HCT116 (cell line): ENCODE measurements at regions not wholly inside any gene's neighbourhood (a gene's known extent, or its start where the extent isn't known, plus 50 kb on each side); places are given as distances from the start of the nearest gene placed in this dataset.

ENCODE experiments used
- ATAC-seq: fragments of 200-7000 bp; cut with Tn5 transposase; 2 replicates; pipeline ENCODE4 v1.9.1; 2020; ENCODE audit warnings: mild to moderate bottlenecking, moderate library complexity
- BruUV-seq: library from RNA; stranded (reverse); fragments of 400-500 nt; replicated peaks from 2 replicates; lab custom pipeline; 2021; lab: Mats Ljungman, UMichigan
- CTCF ChIA-PET: fragments of 300-600 bp; sonication (Branson Sonifier 250); formaldehyde crosslinking; loops from one replicate; lab custom pipeline; 2021; ENCODE audit warnings: antibody characterized with exemption; lab: Charles Lee
- POLR2A ChIA-PET: fragments of 300-600, 350-600 bp; sonication (Branson Sonifier 250); formaldehyde crosslinking; loops from one replicate; lab custom pipeline; 2021; ENCODE audit warnings: antibody characterized with exemption; lab: Charles Lee
- RAD21 ChIA-PET, 2 experiments: fragments of 300-600 bp; sonication (Branson Sonifier 250); formaldehyde crosslinking; loops; one replicate each; lab custom pipeline; 2023; ENCODE audit warnings: low total read pairs in 2 of 2; ENCODE audit not compliant: uncharacterized antibody in 2 of 2, unreplicated experiment in 2 of 2, low non-redundant PET in 1 of 2; lab: Charles Lee
- DNase-seq: peaks from one replicate; pipeline ENCODE4 v3.0.0-alpha.2; 2010; ENCODE audit warnings: low read depth, low spot score
- H2AFZ ChIP-seq: fragments of 200-600 bp; shearing (Covaris generic), sonication (generic); 2 replicates; pipeline ENCODE4 v1.6.1; 2017; ENCODE audit warnings: low read depth, mixed run types, mixed read lengths, antibody characterized with exemption, low read length; ENCODE audit not compliant: poor library complexity, severe bottlenecking
- H3K27ac ChIP-seq: 2 replicates; pipeline ENCODE4 v1.5.1; 2012; ENCODE audit warnings: low read depth, low read length
- H3K27me3 ChIP-seq: fragments of 200-600 bp; sonication (generic); 2 replicates; pipeline ENCODE4 v1.6.1; 2016; ENCODE audit warnings: mixed run types, low read length, mixed read lengths; ENCODE audit not compliant: insufficient read depth
- H3K36me3 ChIP-seq, 2 experiments: fragments of 200-500 bp in 1 of 2; fragments of 200-600 bp in 1 of 2; sonication (Bioruptor generic) in 1 of 2; sonication (generic) in 1 of 2; 2 replicates each; pipeline versions ENCODE4 v1.5.1 to v1.6.1; 2014 to 2016; ENCODE audit warnings: low read length in 2 of 2, inconsistent platforms in 1 of 2, mixed read lengths in 1 of 2, mixed run types in 1 of 2; ENCODE audit not compliant: insufficient read depth in 2 of 2, control insufficient read depth in 1 of 2
- H3K4me1 ChIP-seq, 2 experiments: fragments of 200-600 bp in 1 of 2; sonication (generic) in 1 of 2; 2 replicates each; pipeline versions ENCODE4 v1.5.1 to v1.6.1; 2012 to 2017; ENCODE audit warnings: low read length in 2 of 2, inconsistent platforms in 1 of 2, mild to moderate bottlenecking in 1 of 2, mixed read lengths in 1 of 2, mixed run types in 1 of 2, moderate library complexity in 1 of 2; ENCODE audit not compliant: insufficient read depth in 2 of 2, control insufficient read depth in 1 of 2
- H3K4me2 ChIP-seq: fragments of 200-600 bp; sonication (generic); 2 replicates; pipeline ENCODE4 v1.6.1; 2017; ENCODE audit warnings: mixed run types, low read length, mixed read lengths
- H3K4me3 ChIP-seq, 2 experiments: fragments of 200-600 bp in 1 of 2; sonication (generic) in 1 of 2; replicated peaks in 1 of 2; 2 replicates each; pipeline ENCODE4 v1.5.1; 2011 to 2016; ENCODE audit warnings: low read length in 2 of 2, control low read depth in 1 of 2, low read depth in 1 of 2, mild to moderate bottlenecking in 1 of 2, mixed read lengths in 1 of 2, mixed run types in 1 of 2
- H3K79me2 ChIP-seq: fragments of 200-600 bp; sonication (generic); 2 replicates; pipeline ENCODE4 v1.6.1; 2017; ENCODE audit warnings: mild to moderate bottlenecking, mixed run types, low read length, moderate library complexity, mixed read lengths; ENCODE audit not compliant: insufficient read depth
- H3K9ac ChIP-seq: fragments of 200-600 bp; sonication (generic); 2 replicates; pipeline ENCODE4 v1.6.1; 2016; ENCODE audit warnings: low read length, mixed read lengths
- H3K9me2 ChIP-seq: fragments of 200-600 bp; sonication (generic), shearing (Covaris generic); 2 replicates; pipeline ENCODE4 v1.6.1; 2017; ENCODE audit warnings: mixed run types, mild to moderate bottlenecking, moderate library complexity; ENCODE audit not compliant: insufficient read depth
- H3K9me3 ChIP-seq, 2 experiments: fragments of 200-500 bp in 1 of 2; fragments of 200-600 bp in 1 of 2; sonication (Bioruptor generic) in 1 of 2; sonication (generic) in 1 of 2; 2 replicates each; pipeline ENCODE4 v1.6.1; 2014 to 2017; ENCODE audit warnings: low read length in 2 of 2, mixed read lengths in 2 of 2, inconsistent platforms in 1 of 2, low read depth in 1 of 2, mild to moderate bottlenecking in 1 of 2, mixed run types in 1 of 2, moderate library complexity in 1 of 2; ENCODE audit not compliant: control insufficient read depth in 1 of 2, insufficient read depth in 1 of 2
- H4K20me1 ChIP-seq: fragments of 200-600 bp; sonication (generic), shearing (Covaris generic); 2 replicates; pipeline ENCODE4 v1.6.1; 2017; ENCODE audit warnings: mixed run types, mild to moderate bottlenecking, moderate library complexity; ENCODE audit not compliant: insufficient read depth
- CEBPB ChIP-seq: IDR thresholded peaks from 2 replicates; pipeline ENCODE4 v1.6.1; 2012; ENCODE audit warnings: low read depth
- SP1 ChIP-seq: IDR thresholded peaks from 2 replicates; pipeline ENCODE4 v1.6.1; 2012; ENCODE audit warnings: low read depth
- ZFX ChIP-seq: fragments of 450-650 bp; IDR thresholded peaks from 2 replicates; pipeline ENCODE4 v1.6.1; 2017
- intact Hi-C: fragments of 100-400 bp; cut with micrococcal nuclease; formaldehyde crosslinking; loops from 2 replicates; pipeline ENCODE4 v1.10.0; 2022
- TF ChIP-seq, protein P1 (sequence below): IDR thresholded peaks from 2 replicates; pipeline ENCODE4 v1.6.1; 2012

DNA sequence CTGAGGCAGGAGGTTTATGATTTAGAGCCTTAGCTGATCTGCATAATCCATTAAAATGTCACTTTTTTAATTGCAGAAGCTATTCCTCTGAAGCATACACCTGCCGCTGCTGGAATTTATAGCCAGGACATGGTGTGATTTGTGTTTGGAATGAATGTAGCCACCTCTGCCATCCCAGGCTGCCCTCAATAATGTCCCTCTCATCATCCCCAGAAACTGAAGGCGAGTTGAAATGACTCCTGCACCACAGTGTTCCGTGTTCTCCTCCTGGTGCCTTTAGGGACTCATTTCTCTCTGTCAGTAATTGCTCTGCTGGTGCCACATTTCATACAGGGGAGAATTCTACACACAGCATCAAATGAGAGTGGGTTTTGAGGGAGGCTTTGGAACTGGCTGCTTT lies 191.0 kb downstream of the C11orf91 start:
- Histone ChIP-seq H4K20me1 (no peaks in the 10 kb centered on the region), H3K9ac (no peak overlapping the region), H3K4me2 (no peak overlapping the region), H3K9me3 (no peaks in the 10 kb centered on the region), H3K9me2 (no peaks in the 10 kb centered on the region), H3K4me3 (no peak overlapping the region), H2AFZ (no peak overlapping the region), H3K36me3 (no peaks in the 10 kb centered on the region), H3K79me2 (no peaks in the 10 kb centered on the region), H3K27me3 (peaks cover 41% of the 10 kb centered on the region; the same call in 1 of the 2 replicates), H3K4me1 (no peaks in the 10 kb centered on the region), H3K27ac (no peak overlapping the region)
- POLR2A ChIA-PET = no interaction called here
- CTCF ChIA-PET = no interaction called here
- DNase-seq = no peak
- no peak for TF ChIP-seq ZFX
- no peak for TF ChIP-seq SP1
- intact Hi-C loops = no loop called here
- BruUV-seq = no TSS peak
- no peak for ATAC-seq
- RAD21 ChIA-PET = interaction anchor here in 1 of 2 experiments (0.6 kb wide), 1 partner anchor 74 kb away, joined by 3 read pairs; no protein-coding TSS in a partner anchor

DNA sequence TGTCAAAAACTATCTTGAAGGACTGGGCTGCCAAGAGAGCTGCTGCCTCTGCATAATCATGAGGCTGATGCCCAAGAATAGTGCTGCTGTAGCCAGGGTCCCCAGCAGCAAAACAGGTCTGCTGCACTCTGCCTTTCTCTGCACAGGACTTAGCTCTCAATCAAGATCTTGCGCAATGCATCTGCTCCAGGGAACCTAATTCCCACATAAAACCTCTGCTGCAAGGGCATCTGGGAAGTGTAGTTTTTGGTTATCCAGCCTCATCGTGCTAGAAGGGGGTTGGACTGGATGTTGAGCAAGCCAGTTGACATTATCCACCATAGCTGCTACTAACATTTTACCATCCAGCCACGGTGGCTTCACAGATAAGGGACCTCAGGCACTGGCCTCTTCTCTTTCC lies 192.7 kb downstream of the C11orf91 start:
- Histone ChIP-seq H3K79me2 (no peaks in the 10 kb centered on the region), H3K9me2 (no peaks in the 10 kb centered on the region), H3K9me3 (no peaks in the 10 kb centered on the region), H3K27ac (no peak overlapping the region), H3K9ac (no peak overlapping the region), H3K4me3 (no peak overlapping the region), H3K4me2 (no peak overlapping the region), H3K27me3 (peaks cover 38% of the 10 kb centered on the region), H3K36me3 (no peaks in the 10 kb centered on the region), H4K20me1 (no peaks in the 10 kb centered on the region), H2AFZ (no peak overlapping the region), H3K4me1 (no peaks in the 10 kb centered on the region)
- CTCF ChIA-PET = interaction anchor here (0.5 kb wide), 1 partner anchor 13 kb away, joined by 3 read pairs; no protein-coding TSS in a partner anchor
- POLR2A ChIA-PET = no interaction called here
- ATAC-seq (0 out of 2 replicates have a peak, but pooled peaks have one; percentile 59), DNase-seq (peak; percentile 6)
- RAD21 ChIA-PET = no interaction called here
- no TSS peak for BruUV-seq
- intact Hi-C loops = no loop called here
- peak; percentile 96 for TF ChIP-seq CEBPB
- TF ChIP-seq, protein P1, sequence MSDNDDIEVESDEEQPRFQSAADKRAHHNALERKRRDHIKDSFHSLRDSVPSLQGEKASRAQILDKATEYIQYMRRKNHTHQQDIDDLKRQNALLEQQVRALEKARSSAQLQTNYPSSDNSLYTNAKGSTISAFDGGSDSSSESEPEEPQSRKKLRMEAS = no peak
